ENCODE measurements at regions not wholly inside any gene's neighbourhood (a gene's known extent, or its start where the extent isn't known, plus 50 kb on each side); places are given as distances from the start of the nearest gene placed in this dataset.

DNA sequence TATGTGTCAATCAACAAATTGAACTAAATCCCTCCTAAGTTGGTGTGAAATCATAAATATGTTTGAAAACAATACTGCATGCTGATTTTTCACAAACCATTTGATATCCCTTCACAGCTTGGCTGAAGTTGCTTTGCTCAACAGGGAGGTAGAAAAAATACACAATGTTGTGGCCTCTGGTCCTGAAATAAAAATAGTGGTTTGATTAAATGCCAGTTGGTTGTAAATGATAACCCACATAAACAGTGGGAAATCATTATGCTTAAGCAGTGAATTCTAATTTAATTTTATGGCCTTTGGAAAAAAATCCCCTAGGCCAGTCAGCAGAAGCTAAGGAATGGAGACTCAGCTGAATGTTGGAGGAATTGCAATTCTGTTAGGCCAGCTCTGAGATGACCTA is 359.4 kb upstream of the CWC22 start:
- no peaks in the 10 kb centered on the region for H3K9me3 ChIP-seq (ENCODE audit: low read depth)
- no peaks in the 10 kb centered on the region for H3F3A ChIP-seq (ENCODE audit: insufficient read depth)
- in situ Hi-C loops (cut with MboI): no loop called here
- no peaks in the 10 kb centered on the region for H4K20me1 ChIP-seq (ENCODE audit: insufficient read depth)
- no peaks in the 10 kb centered on the region for H3K27me3 ChIP-seq (replicated peaks; ENCODE audit: insufficient read depth)
- H3K9me2 ChIP-seq (ENCODE audit: insufficient read depth): no peaks in the 10 kb centered on the region
- no peak overlapping the region for H3K27ac ChIP-seq
- no peak for DNase-seq
- no peaks in the 10 kb centered on the region for H3K79me2 ChIP-seq (ENCODE audit: insufficient read depth)
- no peak overlapping the region for H3K4me2 ChIP-seq (ENCODE audit: unreplicated experiment)
- no peak overlapping the region for H2AFZ ChIP-seq
- no peaks in the 10 kb centered on the region for H3K4me1 ChIP-seq (ENCODE audit: insufficient read depth)
- H3K36me3 ChIP-seq (ENCODE audit: low read depth): no peaks in the 10 kb centered on the region
- H3K9ac ChIP-seq: no peak overlapping the region
- no peak for TF ChIP-seq EZH2phosphoT487 (IDR thresholded peaks at IDR 0.05; ENCODE audit: insufficient read depth, low read depth)
- TF ChIP-seq EZH2 (IDR thresholded peaks at IDR 0.05; ENCODE audit: insufficient read depth, poor library complexity, severe bottlenecking): no peak
- H3K4me3 ChIP-seq: no peak overlapping the region

DNA sequence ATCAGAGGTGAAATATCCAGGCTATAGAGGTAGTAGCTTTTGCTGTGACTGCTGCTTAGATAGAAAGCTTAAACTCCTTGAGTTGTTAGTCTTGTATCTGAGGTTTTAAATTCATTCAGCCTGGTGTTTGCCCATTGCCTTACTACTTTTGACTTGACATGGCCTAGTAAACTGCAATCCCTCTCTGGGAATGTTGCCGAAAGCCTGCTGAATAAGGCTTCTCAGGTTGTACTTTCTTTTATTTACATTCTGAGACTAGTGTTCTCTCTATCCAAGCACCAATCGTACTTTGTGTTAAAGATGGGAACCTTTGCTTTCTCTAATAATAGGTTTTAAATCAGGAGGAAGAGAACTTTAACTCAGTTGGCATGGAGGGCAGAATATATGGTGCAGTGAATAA is 357.6 kb upstream of the CWC22 start:
- Histone ChIP-seq H3K79me2 (ENCODE audit: insufficient read depth) (no peaks in the 10 kb centered on the region), H3K27me3 (replicated peaks; ENCODE audit: insufficient read depth) (no peaks in the 10 kb centered on the region), H3K4me3 (no peak overlapping the region), H3K4me1 (ENCODE audit: insufficient read depth) (no peaks in the 10 kb centered on the region), H2AFZ (no peak overlapping the region), H3K4me2 (ENCODE audit: unreplicated experiment) (no peak overlapping the region), H3F3A (ENCODE audit: insufficient read depth) (no peaks in the 10 kb centered on the region), H3K36me3 (ENCODE audit: low read depth) (no peaks in the 10 kb centered on the region), H3K9ac (no peak overlapping the region), H3K27ac (no peak overlapping the region), H3K9me3 (ENCODE audit: low read depth) (no peaks in the 10 kb centered on the region), H4K20me1 (ENCODE audit: insufficient read depth) (no peaks in the 10 kb centered on the region), H3K9me2 (ENCODE audit: insufficient read depth) (no peaks in the 10 kb centered on the region)
- no peak for TF ChIP-seq EZH2phosphoT487 (IDR thresholded peaks at IDR 0.05; ENCODE audit: insufficient read depth, low read depth)
- TF ChIP-seq EZH2 (IDR thresholded peaks at IDR 0.05; ENCODE audit: insufficient read depth, poor library complexity, severe bottlenecking): no peak
- WGBS, 2 experiments (ENCODE audit: low coverage in 1 of 2, low lambda C conversion rate in 2 of 2, missing lambda C conversion rate in 2 of 2): 73 to 89% methylated on average over 2 of the region's 2 CpGs
- in situ Hi-C loops (cut with MboI): no loop called here
- DNase-seq: no peak

DNA sequence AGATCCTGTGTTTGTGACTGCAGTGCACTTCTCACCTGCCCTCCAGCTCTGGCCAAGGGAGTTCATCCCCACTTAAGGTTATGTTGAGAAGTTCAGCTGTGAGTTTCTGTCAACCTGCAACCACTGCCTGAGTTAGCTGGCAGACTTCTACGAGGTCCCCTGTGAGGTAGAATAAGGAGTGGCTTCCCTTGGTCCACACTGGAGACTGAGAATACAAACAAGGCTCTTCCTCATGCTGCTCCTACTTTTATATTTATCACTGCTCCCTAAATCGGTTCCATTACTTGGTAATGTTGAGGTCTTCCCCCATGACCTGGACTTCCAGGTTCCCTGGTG is 353.2 kb upstream of the CWC22 start:
- Histone ChIP-seq H3K9me3 (ENCODE audit: low read depth) (no peaks in the 10 kb centered on the region), H2AFZ (no peak overlapping the region), H3K9ac (no peak overlapping the region), H3K36me3 (ENCODE audit: low read depth) (no peaks in the 10 kb centered on the region), H3K4me3 (no peak overlapping the region), H3K79me2 (ENCODE audit: insufficient read depth) (no peaks in the 10 kb centered on the region), H3K9me2 (ENCODE audit: insufficient read depth) (0 out of 2 replicates have a peak, but pooled peaks cover 3% of the 10 kb centered on the region), H3K4me1 (ENCODE audit: insufficient read depth) (no peaks in the 10 kb centered on the region), H3K27me3 (replicated peaks; ENCODE audit: insufficient read depth) (no peaks in the 10 kb centered on the region), H3K27ac (no peak overlapping the region), H3K4me2 (ENCODE audit: unreplicated experiment) (no peak overlapping the region), H3F3A (ENCODE audit: insufficient read depth) (no peaks in the 10 kb centered on the region), H4K20me1 (ENCODE audit: insufficient read depth) (no peaks in the 10 kb centered on the region)
- TF ChIP-seq EZH2 (IDR thresholded peaks at IDR 0.05; ENCODE audit: insufficient read depth, poor library complexity, severe bottlenecking): no peak
- TF ChIP-seq EZH2phosphoT487 (IDR thresholded peaks at IDR 0.05; ENCODE audit: insufficient read depth, low read depth): no peak
- WGBS, 2 experiments (ENCODE audit: low coverage in 1 of 2, low lambda C conversion rate in 2 of 2, missing lambda C conversion rate in 2 of 2): 28 to 41% methylated on average over 2 of the region's 2 CpGs
- in situ Hi-C loops (cut with MboI): no loop called here
- DNase-seq: no peak

DNA sequence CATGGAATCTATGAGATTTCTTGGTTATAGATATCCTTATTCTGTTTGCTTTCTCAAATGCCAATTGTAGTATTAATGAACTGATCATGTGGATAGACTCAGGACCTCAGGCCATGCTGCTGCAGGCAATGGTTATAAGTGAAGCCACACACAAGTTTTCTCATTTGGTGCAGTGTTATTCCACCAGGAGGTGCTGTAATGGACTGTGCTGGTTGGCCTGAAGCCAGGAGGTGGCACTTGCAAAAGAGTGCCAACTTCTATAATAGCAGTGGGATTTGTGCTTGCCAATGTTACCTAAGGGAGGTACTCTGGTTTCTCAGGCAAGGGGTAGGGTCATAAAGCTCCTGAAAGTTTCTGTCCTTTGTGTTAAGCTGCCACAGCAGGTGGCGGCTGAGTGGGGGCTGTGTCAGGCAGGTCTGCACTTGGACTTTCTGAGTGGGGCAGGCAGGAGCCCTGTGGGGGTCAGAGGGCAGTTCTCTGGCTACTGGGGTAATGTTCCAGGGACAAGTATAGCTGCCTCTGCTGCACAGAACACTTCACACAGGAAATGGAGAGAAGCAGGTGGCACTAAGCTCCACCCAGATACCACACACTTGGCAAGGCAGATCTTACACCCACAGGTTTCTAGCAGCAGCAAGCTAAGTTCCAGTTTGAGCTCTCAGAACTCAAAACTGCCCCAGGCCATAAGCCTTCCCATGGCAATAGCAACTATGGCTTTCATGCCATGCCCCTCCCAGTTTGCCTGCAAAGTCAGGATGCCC is 352.6 kb upstream of the CWC22 start:
- H3K9me3 ChIP-seq (ENCODE audit: low read depth): no peaks in the 10 kb centered on the region
- H3K27me3 ChIP-seq (replicated peaks; ENCODE audit: insufficient read depth): no peaks in the 10 kb centered on the region
- WGBS, 2 experiments (ENCODE audit: low coverage in 1 of 2, low lambda C conversion rate in 2 of 2, missing lambda C conversion rate in 2 of 2): 87 to 88% methylated on average over 1 of the region's 1 CpG
- H3K4me3 ChIP-seq: no peak overlapping the region
- peak; percentile 6 for DNase-seq
- no peaks in the 10 kb centered on the region for H3K79me2 ChIP-seq (ENCODE audit: insufficient read depth)
- TF ChIP-seq EZH2phosphoT487 (IDR thresholded peaks at IDR 0.05; ENCODE audit: insufficient read depth, low read depth) (no peak), EZH2 (IDR thresholded peaks at IDR 0.05; ENCODE audit: insufficient read depth, poor library complexity, severe bottlenecking) (no peak)
- 0 out of 2 replicates have a peak, but pooled peaks cover 3% of the 10 kb centered on the region for H3K9me2 ChIP-seq (ENCODE audit: insufficient read depth)
- H3K9ac ChIP-seq: no peak overlapping the region
- H2AFZ ChIP-seq: no peak overlapping the region
- H3K36me3 ChIP-seq (ENCODE audit: low read depth): no peaks in the 10 kb centered on the region
- no peaks in the 10 kb centered on the region for H3F3A ChIP-seq (ENCODE audit: insufficient read depth)
- no peak overlapping the region for H3K4me2 ChIP-seq (ENCODE audit: unreplicated experiment)
- in situ Hi-C loops (cut with MboI): no loop called here
- no peak overlapping the region for H3K27ac ChIP-seq
- no peaks in the 10 kb centered on the region for H3K4me1 ChIP-seq (ENCODE audit: insufficient read depth)
- H4K20me1 ChIP-seq (ENCODE audit: insufficient read depth): no peaks in the 10 kb centered on the region

DNA sequence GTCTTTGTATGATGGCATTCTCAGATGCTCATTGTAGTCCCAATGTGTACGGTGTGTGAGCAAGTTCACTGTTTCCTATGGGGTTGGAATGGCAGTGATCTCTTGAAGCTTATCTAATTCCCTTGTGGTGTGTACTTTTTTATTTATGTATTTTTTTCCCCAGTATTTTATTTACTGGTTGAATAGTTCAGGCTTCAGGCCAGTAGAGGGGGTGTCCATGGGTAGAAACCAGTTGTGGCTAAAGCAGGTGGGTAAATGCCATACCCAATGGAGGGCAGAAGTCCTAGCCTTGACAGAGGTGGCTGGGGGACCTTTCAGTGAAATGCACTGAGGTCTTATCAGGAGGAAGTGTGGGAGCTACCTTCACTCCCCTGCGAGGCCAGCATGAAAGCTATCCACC is 351.4 kb upstream of the CWC22 start:
- Histone ChIP-seq H3K9me2 (ENCODE audit: insufficient read depth) (0 out of 2 replicates have a peak, but pooled peaks cover 3% of the 10 kb centered on the region), H3K79me2 (ENCODE audit: insufficient read depth) (no peaks in the 10 kb centered on the region), H3K9me3 (ENCODE audit: low read depth) (no peaks in the 10 kb centered on the region), H3K4me3 (no peak overlapping the region), H3K4me2 (ENCODE audit: unreplicated experiment) (no peak overlapping the region), H4K20me1 (ENCODE audit: insufficient read depth) (no peaks in the 10 kb centered on the region), H3K9ac (no peak overlapping the region), H3F3A (ENCODE audit: insufficient read depth) (no peaks in the 10 kb centered on the region), H3K27me3 (replicated peaks; ENCODE audit: insufficient read depth) (no peaks in the 10 kb centered on the region), H2AFZ (no peak overlapping the region), H3K36me3 (ENCODE audit: low read depth) (no peaks in the 10 kb centered on the region), H3K4me1 (ENCODE audit: insufficient read depth) (no peaks in the 10 kb centered on the region), H3K27ac (no peak overlapping the region)
- in situ Hi-C loops (cut with MboI): no loop called here
- 50 to 70% methylated on average over 2 of the region's 2 CpGs for WGBS, 2 experiments (ENCODE audit: low coverage in 1 of 2, low lambda C conversion rate in 2 of 2, missing lambda C conversion rate in 2 of 2)
- no peak for DNase-seq
- TF ChIP-seq EZH2 (IDR thresholded peaks at IDR 0.05; ENCODE audit: insufficient read depth, poor library complexity, severe bottlenecking): no peak
- no peak for TF ChIP-seq EZH2phosphoT487 (IDR thresholded peaks at IDR 0.05; ENCODE audit: insufficient read depth, low read depth)
